Neutrophil (primary cell): ENCODE measurements at regions not wholly inside any gene's neighbourhood (a gene's known extent, or its start where the extent isn't known, plus 50 kb on each side); places are given as distances from the start of the nearest gene placed in this dataset.

Experiments
- H3K27ac ChIP-seq: fragments of 200-600 bp; sonication (generic); 2 replicates; pipeline ENCODE4 v1.5.1; 2016; ENCODE audit warnings: mild to moderate bottlenecking, moderate library complexity
- H3K27me3 ChIP-seq: fragments of 200-600 bp; sonication (generic); 2 replicates; pipeline ENCODE4 v1.6.0; 2016; ENCODE audit warnings: mild to moderate bottlenecking
- H3K36me3 ChIP-seq: fragments of 200-600 bp; sonication (generic); 2 replicates; pipeline ENCODE4 v1.5.1; 2017
- H3K4me1 ChIP-seq, 2 experiments: fragments of 200-600 bp in 1 of 2; sonication (generic) in 1 of 2; 1 replicate in 1 of 2; 2 replicates in 1 of 2; pipeline versions ENCODE4 v1.5.1 to v1.6.1; 2013 to 2016; ENCODE audit warnings: low read depth in 1 of 2, low read length in 1 of 2, mild to moderate bottlenecking in 1 of 2, moderate library complexity in 1 of 2; ENCODE audit not compliant: control insufficient read depth in 1 of 2, insufficient read depth in 1 of 2
- H3K4me3 ChIP-seq, 2 experiments: fragments of 200-600 bp in 1 of 2; sonication (generic) in 1 of 2; 1 replicate in 1 of 2; 2 replicates in 1 of 2; pipeline ENCODE4 v1.5.1; 2013 to 2016; ENCODE audit warnings: low read depth in 1 of 2, low read length in 1 of 2, mild to moderate bottlenecking in 1 of 2, moderate library complexity in 1 of 2
- H3K9me3 ChIP-seq: fragments of 200-600 bp; sonication (generic); 2 replicates; pipeline ENCODE4 v1.5.1; 2016
- TF ChIP-seq, protein P1 (sequence below): fragments of 200-600 bp; sonication (generic); IDR thresholded peaks from 2 replicates; pipeline ENCODE4 v1.5.1; 2016; ENCODE audit warnings: antibody characterized with exemption

DNA sequence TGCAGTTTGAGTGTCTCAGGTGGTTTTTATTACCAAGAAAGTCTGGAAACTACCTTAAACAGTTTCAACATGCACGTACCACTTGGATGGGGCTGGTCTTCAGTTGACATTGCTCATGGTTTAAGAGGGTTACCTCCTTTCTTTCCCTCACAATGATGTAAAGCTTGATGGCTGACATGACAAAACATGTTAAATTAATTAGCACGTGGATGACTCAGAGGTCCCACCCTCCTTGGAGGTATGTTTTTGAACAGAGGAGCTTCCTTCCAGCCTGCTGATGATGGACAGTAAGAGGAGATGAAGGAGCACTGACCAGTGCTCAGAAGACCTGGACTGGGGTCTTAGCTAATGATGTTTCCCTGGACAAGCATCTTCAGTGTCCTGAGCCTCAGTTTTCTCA lies 322.3 kb upstream of the PODXL start:
- H3K36me3 ChIP-seq, result no peaks in the 10 kb centered on the region
- no peaks in the 10 kb centered on the region for H3K27me3 ChIP-seq
- no peaks in the 10 kb centered on the region for H3K4me1 ChIP-seq
- H3K27ac ChIP-seq, result no peak overlapping the region
- TF ChIP-seq, protein P1, sequence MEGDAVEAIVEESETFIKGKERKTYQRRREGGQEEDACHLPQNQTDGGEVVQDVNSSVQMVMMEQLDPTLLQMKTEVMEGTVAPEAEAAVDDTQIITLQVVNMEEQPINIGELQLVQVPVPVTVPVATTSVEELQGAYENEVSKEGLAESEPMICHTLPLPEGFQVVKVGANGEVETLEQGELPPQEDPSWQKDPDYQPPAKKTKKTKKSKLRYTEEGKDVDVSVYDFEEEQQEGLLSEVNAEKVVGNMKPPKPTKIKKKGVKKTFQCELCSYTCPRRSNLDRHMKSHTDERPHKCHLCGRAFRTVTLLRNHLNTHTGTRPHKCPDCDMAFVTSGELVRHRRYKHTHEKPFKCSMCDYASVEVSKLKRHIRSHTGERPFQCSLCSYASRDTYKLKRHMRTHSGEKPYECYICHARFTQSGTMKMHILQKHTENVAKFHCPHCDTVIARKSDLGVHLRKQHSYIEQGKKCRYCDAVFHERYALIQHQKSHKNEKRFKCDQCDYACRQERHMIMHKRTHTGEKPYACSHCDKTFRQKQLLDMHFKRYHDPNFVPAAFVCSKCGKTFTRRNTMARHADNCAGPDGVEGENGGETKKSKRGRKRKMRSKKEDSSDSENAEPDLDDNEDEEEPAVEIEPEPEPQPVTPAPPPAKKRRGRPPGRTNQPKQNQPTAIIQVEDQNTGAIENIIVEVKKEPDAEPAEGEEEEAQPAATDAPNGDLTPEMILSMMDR, result no peak
- H3K9me3 ChIP-seq, result no peaks in the 10 kb centered on the region
- no peak overlapping the region for H3K4me3 ChIP-seq

GRCh38 chr7:131873581-131873980 lies 317.2 kb upstream of the PODXL start:
- TF ChIP-seq, protein P1, result no peak
- Histone ChIP-seq H3K27me3 (no peaks in the 10 kb centered on the region), H3K27ac (no peak overlapping the region), H3K4me3 (no peak overlapping the region), H3K4me1 (no peaks in the 10 kb centered on the region), H3K9me3 (no peaks in the 10 kb centered on the region), H3K36me3 (no peaks in the 10 kb centered on the region)

DNA sequence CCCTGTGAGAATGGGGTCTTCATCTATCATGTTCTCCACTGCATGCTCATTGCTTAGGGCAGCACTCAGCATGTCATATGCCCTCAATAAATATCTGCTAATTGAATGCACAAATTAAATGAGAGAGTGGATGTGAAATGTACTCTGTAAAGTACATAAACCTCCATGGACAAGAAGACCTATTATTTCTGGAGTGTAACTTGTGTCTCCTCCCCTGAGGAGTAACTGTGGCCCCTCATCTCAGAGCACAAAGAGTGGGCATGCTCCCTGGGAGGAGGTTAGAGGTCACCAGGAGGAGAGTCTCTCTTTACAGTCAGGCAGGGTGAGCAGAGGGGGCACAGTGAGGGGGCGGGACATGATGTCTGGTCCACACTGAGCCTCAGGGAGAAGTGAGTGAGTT lies 313.6 kb upstream of the PODXL start:
- TF ChIP-seq, protein P1, result no peak

GRCh38 chr7:131869169-131869844 lies 312.9 kb upstream of the PODXL start:
- Histone ChIP-seq H3K36me3 (no peaks in the 10 kb centered on the region), H3K9me3 (no peaks in the 10 kb centered on the region), H3K4me1 (no peaks in the 10 kb centered on the region), H3K27me3 (no peaks in the 10 kb centered on the region), H3K27ac (no peak overlapping the region), H3K4me3 (no peak overlapping the region)
- TF ChIP-seq, protein P1, result no peak

More for the DNA sequence above, 313.6 kb upstream of the PODXL start:
- Histone ChIP-seq H3K27me3 (no peaks in the 10 kb centered on the region), H3K9me3 (no peaks in the 10 kb centered on the region), H3K27ac (no peak overlapping the region), H3K4me1 (no peaks in the 10 kb centered on the region), H3K4me3 (no peak overlapping the region), H3K36me3 (no peaks in the 10 kb centered on the region)

- Histone ChIP-seq H3K4me1 (no peaks in the 10 kb centered on the region), H3K9me3 (no peaks in the 10 kb centered on the region), H3K4me3 (no peak overlapping the region), H3K27me3 (no peaks in the 10 kb centered on the region), H3K27ac (no peak overlapping the region), H3K36me3 (no peaks in the 10 kb centered on the region)
- TF ChIP-seq, protein P1, result no peak
These were observed 311.0 kb upstream of the PODXL start for GRCh38 chr7:131867461-131867860.
